Thymus (tissue), 11 donors: ENCODE measurements at regions not wholly inside any gene's neighbourhood (a gene's known extent, or its start where the extent isn't known, plus 50 kb on each side); places are given as distances from the start of the nearest gene placed in this dataset.
"Not testable (repeated sequence)": the region's sequence is repeated elsewhere in the genome, so short reads cannot be mapped to it uniquely, and the experiment has no call there.

ENCODE experiments used
- DNase-seq, 9 donors: peaks; one replicate each; pipeline ENCODE4 v3.0.0-alpha.2; 2013; ENCODE audit warnings: low spot score in 9 of 9, low read depth in 6 of 9, missing footprints in 1 of 9
- H3K27ac ChIP-seq, 2 donors: one replicate each; pipeline ENCODE4 v1.5.1; 2013; ENCODE audit warnings: control low read depth in 1 of 2, low read depth in 1 of 2, low read length in 1 of 2, mild to moderate bottlenecking in 1 of 2, moderate library complexity in 1 of 2
- H3K27me3 ChIP-seq, 2 donors: one replicate each; pipeline ENCODE4 v1.5.1; 2013; ENCODE audit warnings: low read length in 1 of 2; ENCODE audit not compliant: control insufficient read depth in 2 of 2, insufficient read depth in 1 of 2
- H3K36me3 ChIP-seq, 2 donors: one replicate each; pipeline ENCODE4 v1.5.1; 2013; ENCODE audit warnings: low read length in 1 of 2, mild to moderate bottlenecking in 1 of 2, moderate library complexity in 1 of 2; ENCODE audit not compliant: control insufficient read depth in 2 of 2, insufficient read depth in 2 of 2
- H3K4me1 ChIP-seq, 2 donors: one replicate each; pipeline ENCODE4 v1.5.1; 2013; ENCODE audit warnings: low read length in 2 of 2; ENCODE audit not compliant: control insufficient read depth in 2 of 2, insufficient read depth in 2 of 2
- H3K4me3 ChIP-seq, 2 donors: one replicate each; pipeline ENCODE4 v1.5.1; 2013; ENCODE audit warnings: low read length in 2 of 2, control low read depth in 1 of 2, mild to moderate bottlenecking in 1 of 2
- H3K9me3 ChIP-seq, 2 donors: one replicate each; pipeline ENCODE4 v1.5.1; 2013; ENCODE audit warnings: low read length in 1 of 2, mild to moderate bottlenecking in 1 of 2; ENCODE audit not compliant: control insufficient read depth in 2 of 2, insufficient read depth in 1 of 2
- WGBS: extraction: QIAGEN DNeasy Blood & Tissue Kit; methylation state at CpG from one replicate; pipeline ENCODE4 v1.1.7; 2013; 5-methylcytosine and 5-hydroxymethylcytosine counted together
- donor health status: healthy.

- H3K4me3 ChIP-seq, H3K4me1 ChIP-seq, DNase-seq, H3K27me3 ChIP-seq, H3K9me3 ChIP-seq, H3K27ac ChIP-seq, H3K36me3 ChIP-seq: not testable (repeated sequence)
- 94% methylated on average over 2 of the region's 5 CpGs for WGBS
These were observed 74.5 kb downstream of the PPIAL4C start for GRCh38 chr1:149658175-149658574.

GRCh38 chr1:149664624-149665023 is 81.0 kb downstream of the PPIAL4C start:
- DNase-seq, H3K4me1 ChIP-seq, H3K36me3 ChIP-seq, H3K9me3 ChIP-seq, H3K27me3 ChIP-seq, H3K4me3 ChIP-seq, H3K27ac ChIP-seq: not testable (repeated sequence)
- 75% methylated on average over 1 of the region's 2 CpGs for WGBS

GRCh38 chr1:149665033-149665432 is 81.4 kb downstream of the PPIAL4C start:
- H3K4me3 ChIP-seq, H3K27ac ChIP-seq, DNase-seq, H3K27me3 ChIP-seq, H3K36me3 ChIP-seq, H3K4me1 ChIP-seq, H3K9me3 ChIP-seq: not testable (repeated sequence)

GRCh38 chr1:149665528-149665927 is 81.9 kb downstream of the PPIAL4C start:
- not testable (repeated sequence) for H3K4me3 ChIP-seq, DNase-seq, H3K36me3 ChIP-seq, H3K4me1 ChIP-seq, H3K9me3 ChIP-seq, H3K27ac ChIP-seq, H3K27me3 ChIP-seq
- 97% methylated on average over 2 of the region's 2 CpGs for WGBS

GRCh38 chr1:149673231-149673909 is 89.7 kb downstream of the PPIAL4C start:
- WGBS = over 99% methylated on average over 4 of the region's 4 CpGs

GRCh38 chr1:149674921-149675320 is 91.3 kb downstream of the PPIAL4C start:
- H3K9me3 ChIP-seq, H3K27ac ChIP-seq, H3K4me1 ChIP-seq, H3K27me3 ChIP-seq, DNase-seq, H3K4me3 ChIP-seq, H3K36me3 ChIP-seq: not testable (repeated sequence)
- 99% methylated on average over 23 of the region's 23 CpGs for WGBS

More at GRCh38 chr1:149673231-149673909, 89.7 kb downstream of the PPIAL4C start:
- not testable (repeated sequence) for H3K9me3 ChIP-seq, DNase-seq, H3K36me3 ChIP-seq, H3K27ac ChIP-seq, H3K27me3 ChIP-seq, H3K4me1 ChIP-seq, H3K4me3 ChIP-seq

- not testable (repeated sequence) for DNase-seq, H3K27ac ChIP-seq, H3K27me3 ChIP-seq, H3K9me3 ChIP-seq, H3K4me1 ChIP-seq, H3K4me3 ChIP-seq, H3K36me3 ChIP-seq
- WGBS = 91% methylated on average over 5 of the region's 5 CpGs
These were observed 93.7 kb downstream of the PPIAL4C start for GRCh38 chr1:149677359-149677758.

GRCh38 chr1:149686593-149687238 is 95.8 kb upstream of the FCGR1A start:
- H3K27me3 ChIP-seq, H3K4me3 ChIP-seq, DNase-seq, H3K27ac ChIP-seq, H3K36me3 ChIP-seq, H3K4me1 ChIP-seq, H3K9me3 ChIP-seq: not testable (repeated sequence)
- WGBS = no CpG with 5 or more reads among the region's 3 CpGs

- not testable (repeated sequence) for H3K27ac ChIP-seq, H3K9me3 ChIP-seq, H3K27me3 ChIP-seq, DNase-seq, H3K4me3 ChIP-seq, H3K36me3 ChIP-seq
- 98% methylated on average over 4 of the region's 6 CpGs for whole genome bisulfite sequencing
- peaks cover 0 to 13% of the 10 kb centered on the region in 2 donors for H3K4me1 ChIP-seq
These were observed 91.1 kb upstream of the FCGR1A start for GRCh38 chr1:149691399-149691798.
